ENCODE measurements at regions not wholly inside any gene's neighbourhood (a gene's known extent, or its start where the extent isn't known, plus 50 kb on each side); places are given as distances from the start of the nearest gene placed in this dataset.

DNA sequence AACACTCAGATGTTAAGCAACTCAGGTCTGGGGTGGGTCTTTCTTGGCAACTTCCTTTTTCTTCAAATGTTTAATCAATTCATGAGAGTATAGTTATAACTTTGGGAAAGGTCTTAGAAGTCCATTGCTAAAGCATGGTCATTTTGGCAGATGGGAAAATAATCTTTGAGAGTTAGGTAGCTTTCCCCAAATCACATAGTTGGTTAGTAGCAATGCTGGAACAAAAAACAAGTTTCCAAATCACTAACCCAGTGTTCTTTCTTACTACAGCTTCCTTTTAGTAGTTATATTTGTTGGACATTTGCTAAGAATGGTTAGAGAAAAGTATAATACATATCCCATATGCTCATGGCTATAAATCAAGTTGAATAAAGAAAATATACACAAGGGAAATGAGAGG, 185.2 kb upstream of the SLC14A2 start:
- TF ChIP-seq POLR2A (IDR thresholded peaks at IDR 0.05; ENCODE audit: low read depth, low read length) (no peak), POLR2AphosphoS5 (IDR thresholded peaks at IDR 0.05; ENCODE audit: low read depth, low read length) (no peak), TAF1 (IDR thresholded peaks at IDR 0.05; ENCODE audit: low read depth, low read length) (no peak), POU2F2 (IDR thresholded peaks at IDR 0.05; ENCODE audit: low read depth, low read length) (no peak)
